ENCODE measurements at regions not wholly inside any gene's neighbourhood (a gene's known extent, or its start where the extent isn't known, plus 50 kb on each side); places are given as distances from the start of the nearest gene placed in this dataset.

DNA sequence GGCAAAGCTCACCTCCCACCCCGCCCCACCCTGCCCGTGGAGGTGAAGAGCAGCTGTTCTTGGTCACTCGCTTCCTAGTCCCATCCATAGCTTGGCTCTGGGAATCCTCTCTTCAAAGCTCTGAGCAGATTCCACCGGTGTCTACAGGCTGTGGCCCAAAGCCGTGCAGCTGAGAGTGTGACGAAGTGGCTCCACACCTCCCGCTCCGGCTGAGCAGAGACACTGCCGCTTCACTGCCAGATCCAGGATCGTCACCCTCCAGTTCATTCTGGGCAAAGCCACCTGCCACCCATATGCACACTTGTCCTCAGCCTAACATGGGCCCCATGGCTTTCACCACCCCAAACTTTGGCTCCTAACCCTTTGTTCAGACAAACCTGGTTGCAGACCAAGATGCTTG lies 532.9 kb upstream of the B3GAT1 start:
- Histone ChIP-seq H3K27me3 (ENCODE audit: insufficient read depth, low read length) (no peaks in the 10 kb centered on the region), H3K9ac (ENCODE audit: low read length) (no peak overlapping the region), H3K27ac (ENCODE audit: low read depth, low read length) (no peak overlapping the region), H4K20me1 (ENCODE audit: insufficient read depth, low read length) (no peaks in the 10 kb centered on the region), H2AFZ (ENCODE audit: low read depth, low read length) (no peak overlapping the region), H3K4me1 (ENCODE audit: insufficient read depth, low read length) (peaks cover 24% of the 10 kb centered on the region), H3K9me3 (ENCODE audit: insufficient read depth, low read depth, low read length) (no peaks in the 10 kb centered on the region), H3K4me3 (ENCODE audit: insufficient read depth, low read depth, low read length) (no peak overlapping the region), H3K79me2 (ENCODE audit: insufficient read depth, low read length) (no peaks in the 10 kb centered on the region), H3K36me3 (ENCODE audit: insufficient read depth, low read length) (no peaks in the 10 kb centered on the region), H3K4me2 (ENCODE audit: low read length) (no peak overlapping the region)
- TF ChIP-seq CTCF (IDR thresholded peaks at IDR 0.05; ENCODE audit: insufficient read depth, low read depth, low read length) = no peak
- no peak for TF ChIP-seq EZH2 (IDR thresholded peaks at IDR 0.05; ENCODE audit: insufficient read depth, low read length)
- H3K4me3 Mint-ChIP-seq (ENCODE audit: unreplicated experiment) = no peak overlapping the region
- no peak for DNase-seq (ENCODE audit: low read depth)
- peaks cover 3% of the 10 kb centered on the region for H3K27me3 Mint-ChIP-seq (ENCODE audit: low read depth, unreplicated experiment)
- H3K27ac Mint-ChIP-seq (ENCODE audit: unreplicated experiment) = no peak overlapping the region
- no peak for FAIRE-seq
- no peaks in the 10 kb centered on the region for H3K36me3 Mint-ChIP-seq (ENCODE audit: low read depth, unreplicated experiment)
- H3K4me1 Mint-ChIP-seq (ENCODE audit: low read depth, unreplicated experiment) = peaks cover 28% of the 10 kb centered on the region
- H3K9me3 Mint-ChIP-seq (ENCODE audit: unreplicated experiment) = no peaks in the 10 kb centered on the region

DNA sequence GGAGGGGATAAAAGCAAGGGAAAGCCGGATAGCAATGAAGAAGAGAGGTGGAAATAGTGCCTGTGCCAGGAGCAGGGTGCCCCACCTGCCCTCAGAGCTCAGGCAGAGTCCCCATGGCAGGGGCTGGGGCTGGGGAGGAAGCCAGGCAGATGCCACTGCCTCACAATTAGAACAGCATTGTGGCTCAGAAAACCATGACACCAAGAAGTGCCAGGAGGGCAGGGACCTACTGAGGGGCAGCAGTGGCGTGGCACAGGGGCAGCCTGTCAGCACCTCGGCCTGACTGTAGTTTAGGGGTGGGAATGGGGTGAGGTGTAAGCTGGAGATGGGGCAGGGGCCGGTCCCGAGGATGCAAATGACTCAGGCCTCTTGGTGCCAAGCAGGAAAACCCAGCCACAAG lies 532.1 kb upstream of the B3GAT1 start:
- Histone ChIP-seq H2AFZ (ENCODE audit: low read depth, low read length) (no peak overlapping the region), H3K27ac (ENCODE audit: low read depth, low read length) (no peak overlapping the region), H3K9me3 (ENCODE audit: insufficient read depth, low read depth, low read length) (no peaks in the 10 kb centered on the region), H3K4me1 (ENCODE audit: insufficient read depth, low read length) (peaks cover 15% of the 10 kb centered on the region), H3K9ac (ENCODE audit: low read length) (no peak overlapping the region), H3K27me3 (ENCODE audit: insufficient read depth, low read length) (no peaks in the 10 kb centered on the region), H3K36me3 (ENCODE audit: insufficient read depth, low read length) (no peaks in the 10 kb centered on the region), H3K4me3 (ENCODE audit: insufficient read depth, low read depth, low read length) (no peak overlapping the region), H3K4me2 (ENCODE audit: low read length) (no peak overlapping the region), H4K20me1 (ENCODE audit: insufficient read depth, low read length) (no peaks in the 10 kb centered on the region), H3K79me2 (ENCODE audit: insufficient read depth, low read length) (no peaks in the 10 kb centered on the region)
- no peaks in the 10 kb centered on the region for H3K36me3 Mint-ChIP-seq (ENCODE audit: low read depth, unreplicated experiment)
- H3K4me1 Mint-ChIP-seq (ENCODE audit: low read depth, unreplicated experiment) = peaks cover 19% of the 10 kb centered on the region
- peaks cover 3% of the 10 kb centered on the region for H3K27me3 Mint-ChIP-seq (ENCODE audit: low read depth, unreplicated experiment)
- DNase-seq (ENCODE audit: low read depth) (no peak), FAIRE-seq (no peak)
- H3K4me3 Mint-ChIP-seq (ENCODE audit: unreplicated experiment) = no peak overlapping the region
- no peak for TF ChIP-seq CTCF (IDR thresholded peaks at IDR 0.05; ENCODE audit: insufficient read depth, low read depth, low read length)
- TF ChIP-seq EZH2 (IDR thresholded peaks at IDR 0.05; ENCODE audit: insufficient read depth, low read length) = no peak
- H3K27ac Mint-ChIP-seq (ENCODE audit: unreplicated experiment) = no peak overlapping the region
- H3K9me3 Mint-ChIP-seq (ENCODE audit: unreplicated experiment) = no peaks in the 10 kb centered on the region

GRCh38 chr11:134943544-134943943 lies 531.5 kb upstream of the B3GAT1 start:
- FAIRE-seq (no peak), DNase-seq (ENCODE audit: low read depth) (no peak)
- no peaks in the 10 kb centered on the region for H3K9me3 ChIP-seq (ENCODE audit: insufficient read depth, low read depth, low read length)
- no peak overlapping the region for H3K4me3 ChIP-seq (ENCODE audit: insufficient read depth, low read depth, low read length)
- no peaks in the 10 kb centered on the region for H3K79me2 ChIP-seq (ENCODE audit: insufficient read depth, low read length)
- H3K9ac ChIP-seq (ENCODE audit: low read length) = no peak overlapping the region
- no peaks in the 10 kb centered on the region for H4K20me1 ChIP-seq (ENCODE audit: insufficient read depth, low read length)
- Mint-ChIP-seq H3K4me1 (ENCODE audit: low read depth, unreplicated experiment) (peaks cover 14% of the 10 kb centered on the region), H3K9me3 (ENCODE audit: unreplicated experiment) (no peaks in the 10 kb centered on the region), H3K4me3 (ENCODE audit: unreplicated experiment) (no peak overlapping the region), H3K36me3 (ENCODE audit: low read depth, unreplicated experiment) (no peaks in the 10 kb centered on the region), H3K27me3 (ENCODE audit: low read depth, unreplicated experiment) (peaks cover 3% of the 10 kb centered on the region), H3K27ac (ENCODE audit: unreplicated experiment) (no peak overlapping the region)
- no peak overlapping the region for H2AFZ ChIP-seq (ENCODE audit: low read depth, low read length)
- H3K4me2 ChIP-seq (ENCODE audit: low read length) = no peak overlapping the region
- peaks cover 9% of the 10 kb centered on the region for H3K4me1 ChIP-seq (ENCODE audit: insufficient read depth, low read length)
- H3K27ac ChIP-seq (ENCODE audit: low read depth, low read length) = no peak overlapping the region
- H3K27me3 ChIP-seq (ENCODE audit: insufficient read depth, low read length) = no peaks in the 10 kb centered on the region
- TF ChIP-seq EZH2 (IDR thresholded peaks at IDR 0.05; ENCODE audit: insufficient read depth, low read length) (no peak), CTCF (IDR thresholded peaks at IDR 0.05; ENCODE audit: insufficient read depth, low read depth, low read length) (no peak)
- H3K36me3 ChIP-seq (ENCODE audit: insufficient read depth, low read length) = no peaks in the 10 kb centered on the region

All from astrocyte (in vitro differentiated cells and primary cell).